GM21529 (cell line): ENCODE measurements at regions not wholly inside any gene's neighbourhood (a gene's known extent, or its start where the extent isn't known, plus 50 kb on each side); places are given as distances from the start of the nearest gene placed in this dataset.
"Not testable (repeated sequence)": the region's sequence is repeated elsewhere in the genome, so short reads cannot be mapped to it uniquely, and the experiment has no call there.

ENCODE experiments used
- ATAC-seq: cut with Tn5 transposase; IDR thresholded peaks from one replicate; pipeline ENCODE4 v1.9.1; 2021; ENCODE audit not compliant: unreplicated experiment

- no peak for ATAC-seq
These were observed 717.3 kb downstream of the MATN1 start for GRCh38 chr1:30005972-30006619.

- no peak for ATAC-seq
These were observed 721.7 kb downstream of the MATN1 start for GRCh38 chr1:30001732-30002039.

DNA sequence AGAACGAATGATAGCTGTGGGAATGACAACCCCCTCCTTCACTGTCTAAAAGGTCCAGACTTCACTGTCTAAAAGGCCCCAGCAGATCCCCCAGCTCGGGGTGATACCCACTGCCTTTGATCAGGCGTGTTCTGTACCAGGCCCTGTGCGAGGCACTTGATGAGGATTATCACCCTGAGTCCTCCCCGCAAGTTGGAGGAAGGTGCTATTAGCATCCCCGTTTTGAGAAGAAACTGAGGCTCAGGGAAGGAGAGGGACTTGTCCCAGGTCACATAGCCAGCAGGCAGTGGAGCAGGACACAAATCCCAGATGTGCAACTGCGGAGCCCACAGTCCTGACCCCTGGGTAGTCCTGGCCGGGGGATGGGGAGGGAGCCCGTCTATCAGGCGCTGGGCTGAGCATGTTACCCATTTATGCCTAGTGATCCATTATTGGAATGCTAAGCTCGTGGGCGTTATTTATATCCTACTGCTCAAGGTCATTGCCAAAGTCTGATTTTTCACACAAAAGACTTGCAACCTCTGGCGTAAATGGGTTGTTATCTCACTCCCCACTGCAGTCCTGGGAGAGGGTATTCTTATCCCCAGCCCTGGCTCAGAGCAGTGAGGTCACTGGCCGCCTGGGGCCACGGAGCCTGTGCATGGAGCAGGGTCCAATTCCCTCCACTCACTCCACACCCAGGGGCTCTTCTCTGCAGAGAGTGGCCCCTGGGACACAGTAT is 722.2 kb downstream of the MATN1 start:
- ATAC-seq = no peak

DNA sequence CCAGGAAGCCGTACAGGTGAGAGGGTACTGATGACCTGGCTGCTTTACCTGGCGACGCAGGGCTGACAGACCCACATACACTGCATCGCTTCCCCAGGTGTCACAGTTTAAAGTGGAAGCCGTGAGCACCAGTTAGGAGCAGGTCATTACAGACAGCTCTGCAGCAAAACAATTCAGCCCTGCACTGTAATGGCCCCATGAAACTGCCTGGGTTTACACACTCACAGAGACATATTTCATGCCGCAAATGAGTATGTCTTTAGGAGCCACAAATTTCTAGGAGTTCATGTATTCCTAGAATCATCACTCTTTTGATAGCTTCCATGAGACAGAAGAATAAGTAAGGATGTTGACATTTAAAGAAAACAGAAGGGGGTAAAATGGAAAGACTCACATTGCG is 723.1 kb downstream of the MATN1 start:
- ATAC-seq = no peak

DNA sequence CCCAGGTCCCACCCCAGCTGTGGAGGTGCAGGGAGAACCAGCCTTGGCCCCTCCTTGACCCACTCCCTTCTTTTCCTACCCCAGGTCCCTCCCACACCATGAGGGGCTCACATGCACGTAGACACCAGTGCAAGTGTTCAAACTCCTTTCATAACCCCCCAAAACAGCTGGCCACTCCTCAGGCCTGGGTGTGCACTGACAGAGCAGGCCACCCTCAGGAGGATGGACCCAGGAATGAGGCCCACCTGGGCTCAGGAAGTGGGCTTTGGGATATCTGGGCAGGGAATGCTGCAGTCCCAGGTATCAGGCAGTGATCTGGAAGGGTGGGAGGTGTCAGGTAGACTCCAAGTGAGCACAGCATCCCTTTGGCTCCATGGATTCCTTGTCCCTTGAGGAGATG is 723.8 kb downstream of the MATN1 start:
- no peak for ATAC-seq

DNA sequence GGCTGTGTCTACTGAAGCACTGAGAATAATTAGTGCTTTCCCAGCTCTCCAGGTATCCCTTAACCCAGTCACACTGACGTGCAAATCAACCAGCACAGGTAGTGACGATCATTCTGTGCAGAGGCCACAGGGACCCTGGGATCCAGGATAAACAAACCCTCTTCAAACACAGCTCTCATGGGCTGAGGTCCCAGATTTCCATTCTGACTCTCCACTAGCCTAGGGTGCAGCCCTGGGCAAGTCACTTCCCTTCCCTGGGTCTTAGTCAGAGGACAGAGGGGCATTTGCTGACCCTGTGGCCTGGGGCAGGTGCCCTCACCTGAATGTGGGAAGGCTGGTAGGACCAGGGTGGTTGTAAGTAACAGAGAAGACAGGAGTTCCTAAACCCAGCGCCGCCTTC is 724.7 kb downstream of the MATN1 start:
- no peak for ATAC-seq

DNA sequence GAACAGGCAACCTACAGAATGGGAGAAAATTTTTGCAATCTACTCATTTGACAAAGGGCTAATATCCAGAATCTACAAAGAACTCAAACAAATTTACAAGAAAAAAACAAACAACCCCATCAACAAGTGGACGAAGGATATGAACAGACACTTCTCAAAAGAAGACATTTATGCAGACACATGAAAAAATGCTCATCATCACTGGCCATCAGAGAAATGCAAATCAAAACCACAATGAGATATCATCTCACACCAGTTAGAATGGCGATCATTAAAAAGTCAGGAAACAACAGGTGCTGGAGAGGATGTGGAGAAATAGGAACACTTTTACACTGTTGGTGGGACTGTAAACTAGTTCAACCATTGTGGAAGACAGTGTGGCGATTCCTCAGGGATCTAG is 725.6 kb downstream of the MATN1 start:
- ATAC-seq = not testable (repeated sequence)

DNA sequence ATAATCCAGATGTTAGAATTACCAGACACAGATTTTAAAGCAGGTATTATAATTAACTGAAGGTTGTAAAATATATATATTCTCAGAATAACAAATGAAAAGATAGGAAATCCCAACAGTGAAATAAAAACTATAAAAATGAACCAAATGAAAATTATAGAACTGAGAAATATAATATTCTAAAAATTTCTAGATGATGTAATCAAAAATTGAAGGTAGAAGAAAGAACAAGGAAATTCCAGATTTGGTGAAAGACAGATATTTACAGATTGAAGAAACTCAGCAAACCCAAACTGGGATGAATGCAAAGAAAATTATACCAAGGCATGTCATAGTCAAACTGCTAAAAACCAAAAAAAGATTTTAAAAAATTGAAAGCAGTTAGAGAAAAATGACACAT is 729.4 kb downstream of the MATN1 start:
- no peak for ATAC-seq

- ATAC-seq = no peak
These were observed 731.6 kb downstream of the MATN1 start for GRCh38 chr1:29991815-29992214.

DNA sequence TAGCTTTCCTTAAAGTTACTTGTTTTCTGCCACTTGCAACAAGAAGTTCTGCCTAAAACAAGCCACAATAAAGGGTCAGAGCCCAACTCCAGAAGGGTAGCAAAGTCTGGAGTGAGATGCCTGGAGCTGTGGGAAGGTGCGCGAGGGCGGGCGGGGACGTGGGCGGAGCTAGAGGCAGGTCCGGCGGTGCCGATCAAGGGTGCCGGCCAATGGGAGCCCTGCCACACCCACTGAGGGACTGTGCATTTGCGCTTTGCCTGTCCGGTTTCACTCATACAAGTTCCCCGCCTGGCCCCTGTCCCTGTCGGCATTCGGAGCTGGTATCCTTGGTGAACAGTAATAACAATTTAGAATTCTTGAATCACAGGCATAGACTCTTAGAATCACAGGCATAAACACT is 732.4 kb downstream of the MATN1 start:
- no peak for ATAC-seq

DNA sequence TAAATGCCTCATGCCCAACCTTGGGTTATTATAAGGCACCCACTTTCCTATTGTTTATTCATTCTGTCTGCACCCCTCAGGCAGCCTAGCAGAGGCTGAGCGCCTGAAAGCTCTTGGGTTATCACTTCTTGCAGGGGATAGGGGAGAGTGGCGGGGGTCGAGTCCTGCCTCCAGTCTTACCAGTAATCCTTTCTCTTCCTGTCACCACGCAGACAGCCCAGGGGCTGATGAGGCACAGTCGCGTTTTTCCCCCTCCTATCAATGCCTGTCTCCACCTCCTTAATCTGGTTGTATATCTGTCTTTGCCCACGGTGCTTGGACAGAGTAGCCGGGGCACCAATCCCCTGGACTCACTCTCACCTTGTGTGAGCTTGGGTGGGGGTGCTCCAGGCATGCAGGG is 733.1 kb downstream of the MATN1 start:
- no peak for ATAC-seq

- ATAC-seq = no peak
These were observed 736.4 kb downstream of the MATN1 start for GRCh38 chr1:29986986-29987385.

DNA sequence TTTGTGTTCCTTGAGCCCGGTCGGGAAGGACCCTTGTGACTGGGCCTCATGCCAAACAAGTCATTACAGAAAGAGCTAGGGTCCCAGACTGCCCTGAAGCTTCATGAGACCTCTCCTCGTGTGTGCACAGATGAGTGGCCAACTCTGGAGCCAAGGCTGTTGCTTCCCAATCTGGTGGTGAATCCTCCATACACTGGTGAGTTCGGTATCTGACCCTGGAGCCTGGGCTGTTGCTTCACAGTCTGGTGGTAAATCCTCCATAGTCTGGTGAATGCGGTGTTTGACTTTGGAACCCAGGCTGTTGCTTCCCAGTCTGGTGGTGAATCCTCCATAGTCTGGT is 737.8 kb downstream of the MATN1 start:
- ATAC-seq = no peak

DNA sequence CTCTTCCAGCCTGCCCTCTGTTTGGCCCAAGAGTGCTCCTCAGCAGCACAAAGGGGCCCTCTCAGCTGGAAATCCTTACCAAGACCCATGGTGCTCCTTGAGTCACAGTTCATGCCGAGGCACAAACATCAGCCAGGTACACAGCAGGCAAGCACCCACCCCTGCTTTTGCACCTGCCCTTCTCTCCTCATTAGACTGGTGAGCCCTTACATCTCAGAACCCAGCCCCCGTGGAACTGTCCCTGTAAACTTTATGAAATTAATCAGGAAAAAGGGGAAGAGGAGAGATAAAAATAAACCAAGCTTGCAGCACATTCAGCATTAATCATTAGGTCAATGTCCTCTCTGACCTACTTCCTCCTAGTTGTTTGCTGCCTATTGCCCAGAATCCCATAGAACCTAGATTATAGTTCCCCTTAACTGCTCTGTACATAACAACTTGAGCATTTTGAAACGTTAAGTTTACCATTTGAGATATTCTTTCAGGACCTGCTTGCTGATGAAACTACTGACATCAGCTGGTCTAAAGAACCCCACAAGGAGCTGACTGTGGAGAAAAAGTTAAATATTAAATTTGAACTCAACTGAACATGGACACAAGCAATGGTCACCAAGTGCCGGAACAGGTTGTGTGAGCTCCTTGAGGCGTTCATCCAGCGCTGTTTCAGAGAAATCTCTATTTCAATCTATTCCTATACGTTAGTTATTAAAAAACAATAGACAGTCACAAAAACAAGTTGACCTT is 738.4 kb downstream of the MATN1 start:
- ATAC-seq = no peak

DNA sequence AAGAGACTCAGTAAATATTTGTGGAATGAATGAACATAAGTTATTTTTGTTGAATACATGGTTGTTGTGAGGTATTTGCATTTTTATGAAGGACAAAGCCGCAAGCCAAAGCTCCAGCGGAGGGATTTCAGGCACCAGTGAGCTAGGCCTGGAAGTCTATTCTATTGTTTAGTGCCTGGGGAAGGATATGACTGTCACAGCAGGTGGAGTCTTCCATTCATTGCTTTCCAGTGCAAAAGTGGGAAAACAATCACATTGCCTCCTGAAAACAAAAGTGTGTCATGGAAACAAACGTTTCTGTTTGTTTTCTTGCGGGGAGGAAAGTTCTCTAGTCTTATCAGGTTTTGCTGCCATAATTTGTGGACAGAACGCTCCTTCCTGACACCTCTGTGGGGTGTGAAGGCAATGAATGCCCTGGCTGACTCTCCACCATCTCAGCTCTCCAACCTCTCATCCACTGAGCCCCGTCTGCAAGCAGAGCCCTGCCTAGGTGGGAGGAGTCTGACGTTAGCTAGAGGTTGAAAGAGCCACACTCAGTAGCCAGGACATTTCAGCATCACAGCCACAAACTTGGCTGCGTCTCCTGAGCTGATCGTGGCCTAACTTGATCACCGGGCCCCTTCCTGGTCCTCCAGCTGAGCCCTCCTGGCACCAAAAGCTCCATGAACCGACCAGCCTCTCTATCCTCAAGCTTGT is 739.1 kb downstream of the MATN1 start:
- no peak for ATAC-seq

- no peak for ATAC-seq
These were observed 740.1 kb downstream of the MATN1 start for GRCh38 chr1:29983321-29983720.

GRCh38 chr1:29981586-29982239 is 741.7 kb downstream of the MATN1 start:
- ATAC-seq = no peak

DNA sequence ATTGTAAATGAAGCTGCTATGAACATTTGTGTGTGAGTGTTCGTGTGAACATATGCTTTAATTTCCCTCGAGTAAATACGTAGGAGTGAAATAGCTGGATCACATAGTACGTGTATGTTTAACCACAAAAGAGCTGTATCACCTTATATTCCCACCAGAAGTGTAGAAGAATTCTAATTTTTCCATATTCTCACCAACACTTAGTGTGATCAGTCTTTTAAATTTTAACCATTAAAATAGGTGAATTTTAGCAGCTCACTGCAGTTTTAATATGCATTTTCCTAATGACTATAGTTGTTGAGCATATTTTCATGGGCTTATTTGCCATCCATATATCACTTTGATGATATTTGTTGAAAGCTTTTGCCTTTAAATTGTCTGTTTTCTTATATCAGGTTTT is 741.2 kb downstream of the PTPRU start:
- no peak for ATAC-seq

DNA sequence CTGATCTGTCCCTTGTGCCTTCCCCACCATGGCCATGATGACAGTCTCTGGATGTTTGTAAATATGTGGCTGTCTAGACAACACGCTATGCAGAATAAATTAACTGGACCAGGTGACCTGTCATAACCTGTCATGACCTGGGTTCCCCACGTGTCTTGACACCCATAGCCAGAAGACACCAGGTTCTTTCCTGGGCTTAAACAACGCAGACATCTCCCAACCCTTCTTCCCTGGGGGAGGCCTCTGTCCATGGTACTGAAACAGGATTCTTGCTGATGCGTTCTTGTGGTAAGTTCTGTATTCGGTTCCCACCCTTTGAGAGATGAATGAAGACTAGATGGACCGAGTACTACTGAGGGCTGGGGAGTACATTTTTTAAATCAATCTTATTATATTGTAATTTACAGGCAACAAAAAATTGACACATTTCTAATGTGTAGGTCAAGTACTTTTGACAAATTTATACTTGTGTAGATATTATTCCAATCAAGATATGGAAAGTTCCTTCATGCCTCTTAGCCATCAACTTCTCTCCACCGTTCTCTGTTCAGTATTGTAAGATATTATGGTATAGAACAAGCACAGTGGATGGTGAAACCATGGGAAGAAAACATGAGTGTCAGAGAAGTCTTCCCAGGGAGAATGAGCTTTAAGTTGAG is 738.8 kb downstream of the PTPRU start:
- no peak for ATAC-seq

- ATAC-seq = no peak
These were observed 738.0 kb downstream of the PTPRU start for GRCh38 chr1:29974316-29974724.

DNA sequence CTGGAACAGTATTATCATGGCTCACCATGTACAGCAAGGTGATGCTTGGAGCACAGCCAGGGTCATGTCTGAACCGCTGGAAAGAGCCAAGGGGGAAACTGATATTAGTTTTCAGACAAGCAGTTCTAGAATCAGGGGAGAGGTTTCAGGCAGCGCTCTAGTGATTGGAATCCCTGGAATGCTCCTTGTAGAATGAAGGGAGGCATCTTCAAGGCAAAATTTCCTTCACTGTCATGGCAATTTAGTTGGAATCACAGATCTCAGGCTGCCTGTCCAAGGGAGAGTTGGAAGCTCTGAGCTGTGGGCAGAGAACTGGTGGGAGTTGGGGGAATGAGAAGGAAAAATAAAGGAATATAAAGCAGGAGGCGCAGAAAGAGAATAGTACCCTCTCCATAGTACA is 737.1 kb downstream of the PTPRU start:
- ATAC-seq = no peak
